ENCODE measurements at regions not wholly inside any gene's neighbourhood (a gene's known extent, or its start where the extent isn't known, plus 50 kb on each side); places are given as distances from the start of the nearest gene placed in this dataset.

DNA sequence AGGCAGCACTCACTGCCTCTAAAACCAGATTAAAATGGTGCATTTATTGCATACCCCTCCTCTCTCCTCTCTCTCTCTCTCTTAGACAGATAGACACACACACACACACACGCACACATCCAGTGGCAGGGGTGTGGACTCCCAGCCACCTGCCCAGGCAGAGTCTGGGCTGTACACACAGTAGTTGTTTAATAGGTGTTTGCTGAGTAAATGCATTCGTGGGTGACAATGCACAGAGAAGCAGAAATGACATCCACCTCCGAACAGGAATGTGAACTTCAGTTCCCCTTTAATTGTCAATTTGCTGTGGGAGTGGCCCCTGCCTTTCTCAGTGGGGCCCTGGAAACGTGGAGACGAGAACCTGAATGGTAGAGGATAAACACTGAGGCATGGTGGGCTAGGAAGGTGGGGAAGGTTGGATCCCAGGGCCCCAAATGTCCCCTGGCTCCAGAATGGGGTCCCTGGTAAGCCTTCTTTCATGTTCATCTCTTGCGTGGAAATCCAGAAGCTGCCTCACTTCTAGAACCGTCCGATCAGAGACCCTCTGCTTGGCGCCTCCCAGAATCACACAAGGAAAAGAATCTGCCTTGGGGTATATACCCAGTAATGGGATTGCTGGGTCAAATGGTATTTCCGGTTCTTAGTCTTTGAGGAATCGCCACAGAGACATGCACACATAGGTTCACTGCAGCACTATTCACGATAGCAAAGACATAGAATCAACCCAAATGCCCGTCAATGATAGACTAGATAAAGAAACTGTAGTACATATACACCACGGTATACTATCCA, 58.5 kb upstream of the ECHDC3 start:
- DNase-seq, result peak; percentile 78
- Histone ChIP-seq H3K4me3 (ENCODE audit: low read length) (peak overlapping the region; percentile 51), H3K79me2 (ENCODE audit: low read length) (no peaks in the 10 kb centered on the region), H3K36me3 (ENCODE audit: insufficient read depth, low read length) (no peaks in the 10 kb centered on the region), H3K9me2 (replicated peaks; ENCODE audit: insufficient read depth, low read length) (no peaks in the 10 kb centered on the region), H3K4me2 (ENCODE audit: low read depth, low read length, poor library complexity, severe bottlenecking) (peak overlapping the region; percentile 75), H3K27me3 (ENCODE audit: low read length) (no peaks in the 10 kb centered on the region), H3K9ac (ENCODE audit: low read length) (peak overlapping the region; percentile 78), H3K9me3 (ENCODE audit: low read length) (no peaks in the 10 kb centered on the region), H4K20me1 (ENCODE audit: insufficient read depth, low read depth, low read length) (no peaks in the 10 kb centered on the region), H3K4me1 (ENCODE audit: low read length) (peaks cover 100% of the 10 kb centered on the region), H3K27ac (ENCODE audit: low read length) (peak overlapping the region; percentile 98), H2AFZ (ENCODE audit: low read length) (no peak overlapping the region)

DNA sequence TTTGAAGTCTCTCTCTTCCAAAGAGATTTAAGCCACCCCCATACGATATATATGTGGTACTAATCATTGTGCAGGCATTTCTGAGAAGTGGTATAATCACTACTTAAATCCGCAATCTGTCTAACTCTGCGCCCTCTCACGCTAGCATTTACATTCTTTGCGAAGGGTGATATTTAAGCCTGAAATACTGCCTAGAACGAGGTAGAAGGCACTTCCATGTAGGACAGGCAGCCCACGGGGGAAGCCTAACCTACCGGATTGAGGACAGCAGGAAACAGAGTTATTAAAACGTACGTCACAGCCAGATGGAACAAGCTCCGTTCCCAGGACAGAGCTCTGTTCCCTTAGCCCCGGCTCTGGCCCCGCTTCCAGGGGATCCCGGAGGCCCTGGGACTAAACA, 59.3 kb upstream of the ECHDC3 start:
- Histone ChIP-seq H3K9ac (ENCODE audit: low read length) (peak overlapping the region; percentile 78), H3K4me1 (ENCODE audit: low read length) (peaks cover 100% of the 10 kb centered on the region), H2AFZ (ENCODE audit: low read length) (no peak overlapping the region; the same call in 1 of the 2 replicates), H3K27ac (ENCODE audit: low read length) (peak overlapping the region; percentile 98), H3K9me2 (replicated peaks; ENCODE audit: insufficient read depth, low read length) (no peaks in the 10 kb centered on the region), H3K36me3 (ENCODE audit: insufficient read depth, low read length) (no peaks in the 10 kb centered on the region), H3K9me3 (ENCODE audit: low read length) (no peaks in the 10 kb centered on the region), H4K20me1 (ENCODE audit: insufficient read depth, low read depth, low read length) (no peaks in the 10 kb centered on the region), H3K79me2 (ENCODE audit: low read length) (no peaks in the 10 kb centered on the region), H3K4me2 (ENCODE audit: low read depth, low read length, poor library complexity, severe bottlenecking) (peak overlapping the region; percentile 75), H3K27me3 (ENCODE audit: low read length) (no peaks in the 10 kb centered on the region), H3K4me3 (ENCODE audit: low read length) (peak overlapping the region; percentile 51)
- peak; percentile 76 for DNase-seq

GRCh38 chr10:11682267-11682683, 59.9 kb upstream of the ECHDC3 start:
- H3K27ac ChIP-seq (ENCODE audit: low read length), result peak overlapping the region; percentile 98
- no peak overlapping the region; the same call in 1 of the 2 replicates for H3K4me3 ChIP-seq (ENCODE audit: low read length)
- H3K4me1 ChIP-seq (ENCODE audit: low read length), result peaks cover 100% of the 10 kb centered on the region
- no peaks in the 10 kb centered on the region for H3K9me2 ChIP-seq (replicated peaks; ENCODE audit: insufficient read depth, low read length)
- H3K9ac ChIP-seq (ENCODE audit: low read length), result peak overlapping the region; percentile 78
- H4K20me1 ChIP-seq (ENCODE audit: insufficient read depth, low read depth, low read length), result no peaks in the 10 kb centered on the region
- H3K9me3 ChIP-seq (ENCODE audit: low read length), result no peaks in the 10 kb centered on the region
- no peaks in the 10 kb centered on the region for H3K36me3 ChIP-seq (ENCODE audit: insufficient read depth, low read length)
- peak overlapping the region; percentile 75 for H3K4me2 ChIP-seq (ENCODE audit: low read depth, low read length, poor library complexity, severe bottlenecking)
- no peak overlapping the region for H2AFZ ChIP-seq (ENCODE audit: low read length)
- no peaks in the 10 kb centered on the region for H3K27me3 ChIP-seq (ENCODE audit: low read length)
- DNase-seq, result peak; percentile 75
- no peaks in the 10 kb centered on the region for H3K79me2 ChIP-seq (ENCODE audit: low read length)

DNA sequence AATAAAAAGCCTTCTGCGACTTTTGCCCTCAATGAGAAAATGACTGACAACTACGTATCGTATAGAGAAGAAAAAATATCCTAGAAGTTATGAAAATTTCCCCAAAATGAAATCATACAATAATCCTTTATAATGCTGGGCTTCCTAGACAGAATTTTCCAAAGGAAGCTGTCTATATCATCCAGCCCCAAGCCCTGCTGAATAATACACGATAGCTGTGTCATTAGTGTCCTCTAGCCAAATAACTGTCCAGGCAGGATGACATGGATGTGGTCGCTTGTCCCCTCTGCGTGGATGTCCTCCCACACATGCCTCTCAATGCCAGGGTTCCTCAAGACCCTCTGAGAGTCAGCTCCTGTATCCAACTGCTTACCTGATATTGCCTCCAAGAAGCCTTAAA, 61.7 kb upstream of the ECHDC3 start:
- Histone ChIP-seq H4K20me1 (ENCODE audit: insufficient read depth, low read depth, low read length) (no peaks in the 10 kb centered on the region), H3K9me3 (ENCODE audit: low read length) (no peaks in the 10 kb centered on the region), H3K9me2 (replicated peaks; ENCODE audit: insufficient read depth, low read length) (no peaks in the 10 kb centered on the region), H3K27me3 (ENCODE audit: low read length) (no peaks in the 10 kb centered on the region), H3K79me2 (ENCODE audit: low read length) (peaks cover 7% of the 10 kb centered on the region), H3K36me3 (ENCODE audit: insufficient read depth, low read length) (peaks cover 16% of the 10 kb centered on the region), H3K27ac (ENCODE audit: low read length) (peak overlapping the region; percentile 98), H3K9ac (ENCODE audit: low read length) (peak overlapping the region; percentile 78), H2AFZ (ENCODE audit: low read length) (no peak overlapping the region), H3K4me3 (ENCODE audit: low read length) (peak overlapping the region; percentile 10; the same call in 1 of the 2 replicates), H3K4me1 (ENCODE audit: low read length) (peaks cover 98% of the 10 kb centered on the region), H3K4me2 (ENCODE audit: low read depth, low read length, poor library complexity, severe bottlenecking) (peak overlapping the region; percentile 75)
- no peak for DNase-seq

DNA sequence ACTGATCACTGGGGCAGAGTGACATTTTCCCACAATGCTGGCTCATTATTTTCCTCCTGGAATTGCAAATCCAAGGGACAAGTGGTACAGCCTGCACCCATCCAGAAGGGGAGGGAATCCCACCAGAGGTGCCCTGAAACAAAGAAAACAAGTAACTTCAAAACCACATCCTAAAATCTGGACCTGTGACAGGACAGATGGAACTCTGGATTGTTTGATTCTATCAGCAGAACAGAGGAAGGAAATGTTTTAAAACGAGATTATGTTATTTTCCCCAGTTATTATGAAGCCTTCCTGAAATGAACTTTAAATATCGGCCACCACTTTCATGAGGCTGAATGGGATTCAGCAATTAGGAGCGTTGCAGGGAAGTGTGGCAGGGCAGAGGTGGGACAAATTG, 62.2 kb upstream of the ECHDC3 start:
- peak overlapping the region; percentile 75 for H3K4me2 ChIP-seq (ENCODE audit: low read depth, low read length, poor library complexity, severe bottlenecking)
- H3K27ac ChIP-seq (ENCODE audit: low read length), result peak overlapping the region; percentile 98
- no peak overlapping the region for H2AFZ ChIP-seq (ENCODE audit: low read length)

DNA sequence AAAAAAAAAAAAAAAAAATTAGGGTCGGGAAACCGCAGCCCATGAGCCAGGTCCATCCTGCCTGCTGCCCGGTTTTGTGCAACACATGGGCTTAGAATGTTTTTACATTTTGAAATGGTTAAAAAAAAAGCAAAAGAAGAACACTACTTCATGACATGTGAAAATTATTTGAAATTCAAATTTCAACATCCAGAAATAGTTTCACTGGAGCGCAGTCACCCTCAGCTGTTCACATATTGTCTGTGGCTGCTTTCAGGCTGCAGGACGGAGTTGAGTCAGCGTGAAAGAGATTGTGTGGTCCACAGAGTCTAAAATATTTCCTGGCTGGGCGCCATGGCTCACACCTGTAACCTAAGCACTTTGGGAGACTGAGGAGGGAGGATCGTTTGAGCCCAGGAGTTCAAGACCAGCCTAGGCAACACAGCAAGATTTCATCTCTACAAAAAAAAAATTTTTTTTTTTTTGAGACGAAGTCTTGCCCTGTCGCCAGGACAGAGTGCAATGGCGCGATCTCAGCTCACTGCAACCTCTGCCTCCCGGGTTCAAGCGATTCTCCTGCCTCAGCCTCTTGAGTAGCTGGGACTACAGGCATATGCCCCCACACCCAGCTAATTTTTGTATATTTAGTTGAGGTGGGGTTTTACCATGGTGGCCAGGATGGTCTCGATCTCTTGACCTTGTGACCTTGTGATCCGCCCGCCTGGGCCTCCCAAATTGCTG, 63.9 kb upstream of the ECHDC3 start:
- peak overlapping the region; percentile 62 for H3K9ac ChIP-seq (ENCODE audit: low read length)

More for the DNA sequence above, 62.2 kb upstream of the ECHDC3 start:
- no peak for DNase-seq
- H3K36me3 ChIP-seq (ENCODE audit: insufficient read depth, low read length), result peaks cover 20% of the 10 kb centered on the region
- H3K27me3 ChIP-seq (ENCODE audit: low read length), result no peaks in the 10 kb centered on the region
- H3K4me3 ChIP-seq (ENCODE audit: low read length), result peak overlapping the region; percentile 10; the same call in 1 of the 2 replicates
- H3K79me2 ChIP-seq (ENCODE audit: low read length), result peaks cover 10% of the 10 kb centered on the region
- H3K9me2 ChIP-seq (replicated peaks; ENCODE audit: insufficient read depth, low read length), result no peaks in the 10 kb centered on the region
- H4K20me1 ChIP-seq (ENCODE audit: insufficient read depth, low read depth, low read length), result no peaks in the 10 kb centered on the region
- H3K9ac ChIP-seq (ENCODE audit: low read length), result peak overlapping the region; percentile 78
- no peaks in the 10 kb centered on the region for H3K9me3 ChIP-seq (ENCODE audit: low read length)
- H3K4me1 ChIP-seq (ENCODE audit: low read length), result peaks cover 98% of the 10 kb centered on the region

DNA sequence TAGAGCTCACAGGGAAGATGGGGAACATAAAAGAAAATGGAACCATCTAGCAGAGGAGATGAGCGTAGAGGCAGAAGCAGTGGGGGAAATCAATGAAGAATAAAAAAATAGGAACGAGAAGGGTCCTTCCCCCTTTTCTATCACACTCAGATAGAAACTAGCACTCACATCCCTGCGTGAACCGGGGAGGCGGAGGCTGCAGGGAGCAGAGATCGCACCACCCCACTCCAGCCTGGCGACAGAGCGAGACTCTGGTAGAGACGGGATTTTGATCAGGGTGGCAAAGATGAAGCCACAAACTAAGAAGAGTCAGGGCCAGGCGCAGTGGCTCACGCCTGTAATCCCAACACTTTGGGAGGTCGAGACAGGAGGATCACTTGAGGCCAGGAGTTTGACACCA, 64.7 kb upstream of the ECHDC3 start:
- Histone ChIP-seq H3K9me2 (replicated peaks; ENCODE audit: insufficient read depth, low read length) (no peaks in the 10 kb centered on the region), H3K4me3 (ENCODE audit: low read length) (no peak overlapping the region), H2AFZ (ENCODE audit: low read length) (no peak overlapping the region), H3K36me3 (ENCODE audit: insufficient read depth, low read length) (peaks cover 20% of the 10 kb centered on the region), H4K20me1 (ENCODE audit: insufficient read depth, low read depth, low read length) (no peaks in the 10 kb centered on the region), H3K79me2 (ENCODE audit: low read length) (peaks cover 10% of the 10 kb centered on the region), H3K9me3 (ENCODE audit: low read length) (no peaks in the 10 kb centered on the region), H3K27me3 (ENCODE audit: low read length) (no peaks in the 10 kb centered on the region), H3K4me2 (ENCODE audit: low read depth, low read length, poor library complexity, severe bottlenecking) (peak overlapping the region; percentile 45), H3K9ac (ENCODE audit: low read length) (peak overlapping the region; percentile 62), H3K4me1 (ENCODE audit: low read length) (peaks cover 98% of the 10 kb centered on the region), H3K27ac (ENCODE audit: low read length) (peak overlapping the region; percentile 98)
- no peak for DNase-seq

More for the DNA sequence above, 63.9 kb upstream of the ECHDC3 start:
- Histone ChIP-seq H3K4me2 (ENCODE audit: low read depth, low read length, poor library complexity, severe bottlenecking) (peak overlapping the region; percentile 45), H3K36me3 (ENCODE audit: insufficient read depth, low read length) (peaks cover 20% of the 10 kb centered on the region), H3K9me3 (ENCODE audit: low read length) (no peaks in the 10 kb centered on the region), H3K79me2 (ENCODE audit: low read length) (peaks cover 10% of the 10 kb centered on the region), H4K20me1 (ENCODE audit: insufficient read depth, low read depth, low read length) (no peaks in the 10 kb centered on the region), H3K4me1 (ENCODE audit: low read length) (peaks cover 98% of the 10 kb centered on the region), H3K9me2 (replicated peaks; ENCODE audit: insufficient read depth, low read length) (no peaks in the 10 kb centered on the region), H3K4me3 (ENCODE audit: low read length) (no peak overlapping the region), H3K27me3 (ENCODE audit: low read length) (no peaks in the 10 kb centered on the region), H2AFZ (ENCODE audit: low read length) (no peak overlapping the region), H3K27ac (ENCODE audit: low read length) (peak overlapping the region; percentile 98)
- peak; percentile 98 for DNase-seq
